HL-60 (cell line): ENCODE measurements at regions not wholly inside any gene's neighbourhood (a gene's known extent, or its start where the extent isn't known, plus 50 kb on each side); places are given as distances from the start of the nearest gene placed in this dataset.

Source experiments
- CTCF ChIP-seq: IDR thresholded peaks from one replicate; pipeline ENCODE4 v1.5.1; 2011; ENCODE audit warnings: low read length, control low read depth, inconsistent platforms; ENCODE audit not compliant: insufficient read depth
- POLR2AphosphoS5 ChIP-seq: IDR thresholded peaks from 2 replicates; pipeline ENCODE4 v1.6.1; 2012; ENCODE audit warnings: low read depth
- TF ChIP-seq, protein P1 (sequence below): IDR thresholded peaks from 2 replicates; pipeline ENCODE4 v1.6.1; 2012; ENCODE audit warnings: low read depth; ENCODE audit not compliant: insufficient replicate concordance

DNA sequence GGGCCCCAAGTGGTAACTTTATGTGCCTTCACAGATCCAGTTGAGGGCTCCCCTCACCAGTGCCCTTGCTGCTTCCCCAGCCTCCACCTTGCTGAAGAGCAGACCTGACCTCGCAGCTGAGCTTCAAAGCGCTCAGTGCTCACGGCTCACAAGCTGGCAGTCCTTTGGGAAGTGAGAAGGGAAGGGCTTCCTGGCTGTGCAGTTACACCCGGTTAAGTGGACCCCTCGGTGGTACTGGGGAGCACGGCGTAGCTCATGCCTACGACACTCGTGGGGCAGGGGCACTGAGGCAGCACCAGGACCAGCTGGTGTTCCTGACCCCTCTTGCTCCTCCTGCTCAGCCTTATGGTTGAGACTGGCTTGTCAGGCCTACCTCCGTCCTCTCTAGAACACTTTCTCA is 629.0 kb upstream of the TBL1XR1 start:
- TF ChIP-seq CTCF = no peak
- TF ChIP-seq POLR2AphosphoS5 = no peak
- TF ChIP-seq, protein P1, sequence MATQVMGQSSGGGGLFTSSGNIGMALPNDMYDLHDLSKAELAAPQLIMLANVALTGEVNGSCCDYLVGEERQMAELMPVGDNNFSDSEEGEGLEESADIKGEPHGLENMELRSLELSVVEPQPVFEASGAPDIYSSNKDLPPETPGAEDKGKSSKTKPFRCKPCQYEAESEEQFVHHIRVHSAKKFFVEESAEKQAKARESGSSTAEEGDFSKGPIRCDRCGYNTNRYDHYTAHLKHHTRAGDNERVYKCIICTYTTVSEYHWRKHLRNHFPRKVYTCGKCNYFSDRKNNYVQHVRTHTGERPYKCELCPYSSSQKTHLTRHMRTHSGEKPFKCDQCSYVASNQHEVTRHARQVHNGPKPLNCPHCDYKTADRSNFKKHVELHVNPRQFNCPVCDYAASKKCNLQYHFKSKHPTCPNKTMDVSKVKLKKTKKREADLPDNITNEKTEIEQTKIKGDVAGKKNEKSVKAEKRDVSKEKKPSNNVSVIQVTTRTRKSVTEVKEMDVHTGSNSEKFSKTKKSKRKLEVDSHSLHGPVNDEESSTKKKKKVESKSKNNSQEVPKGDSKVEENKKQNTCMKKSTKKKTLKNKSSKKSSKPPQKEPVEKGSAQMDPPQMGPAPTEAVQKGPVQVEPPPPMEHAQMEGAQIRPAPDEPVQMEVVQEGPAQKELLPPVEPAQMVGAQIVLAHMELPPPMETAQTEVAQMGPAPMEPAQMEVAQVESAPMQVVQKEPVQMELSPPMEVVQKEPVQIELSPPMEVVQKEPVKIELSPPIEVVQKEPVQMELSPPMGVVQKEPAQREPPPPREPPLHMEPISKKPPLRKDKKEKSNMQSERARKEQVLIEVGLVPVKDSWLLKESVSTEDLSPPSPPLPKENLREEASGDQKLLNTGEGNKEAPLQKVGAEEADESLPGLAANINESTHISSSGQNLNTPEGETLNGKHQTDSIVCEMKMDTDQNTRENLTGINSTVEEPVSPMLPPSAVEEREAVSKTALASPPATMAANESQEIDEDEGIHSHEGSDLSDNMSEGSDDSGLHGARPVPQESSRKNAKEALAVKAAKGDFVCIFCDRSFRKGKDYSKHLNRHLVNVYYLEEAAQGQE = no peak
